ENCODE measurements at regions not wholly inside any gene's neighbourhood (a gene's known extent, or its start where the extent isn't known, plus 50 kb on each side); places are given as distances from the start of the nearest gene placed in this dataset.
"Not testable (repeated sequence)": the region's sequence is repeated elsewhere in the genome, so short reads cannot be mapped to it uniquely, and the experiment has no call there.

GRCh38 chr16:35614883-35615282 is 2155.5 kb downstream of the TP53TG3F start:
- BruUV-seq (replicated peaks); H3K27ac ChIP-seq (ENCODE audit: extremely low read depth, low read depth, low read length); in situ Hi-C loops (cut with MboI); H4K20me1 ChIP-seq (replicated peaks; ENCODE audit: control insufficient read depth, insufficient read depth, low read length); H2AFZ ChIP-seq (ENCODE audit: low read depth, low read length); H3K79me2 ChIP-seq (ENCODE audit: control insufficient read depth, insufficient read depth, low read length); H3K36me3 ChIP-seq (ENCODE audit: control insufficient read depth, insufficient read depth, low read length); CTCF ChIA-PET (ENCODE audit: low intra/inter-chr PET ratio); POLR2A ChIA-PET; FAIRE-seq; H3K9me3 ChIP-seq (replicated peaks; ENCODE audit: control insufficient read depth, insufficient read depth, low read depth, low read length); H3K4me3 ChIP-seq; intact Hi-C loops (cut with micrococcal nuclease); H3K4me1 ChIP-seq (replicated peaks in 1 of 2; ENCODE audit: control insufficient read depth in 2 of 2, insufficient read depth in 2 of 2, low read length in 2 of 2); ATAC-seq; H3K9ac ChIP-seq (ENCODE audit: insufficient read depth in 1 of 2, low read depth in 2 of 2, low read length in 2 of 2); H3K27me3 ChIP-seq (ENCODE audit: control insufficient read depth in 2 of 2, insufficient read depth in 2 of 2, low read length in 2 of 2); H3K4me2 ChIP-seq (ENCODE audit: insufficient read depth, low read length); H3K9me1 ChIP-seq (ENCODE audit: control insufficient read depth, insufficient read depth, low read length): not testable (repeated sequence)
- 3% methylated on average over 2 of the region's 2 CpGs for WGBS (ENCODE audit: insufficient coverage, low coverage, missing lambda C conversion rate)
- DNase-seq (ENCODE audit: extremely low read depth in 1 of 4, low spot score in 3 of 4), result peak in 1 of 4 experiments; percentile 4
- TF ChIP-seq CBX5 (IDR thresholded peaks at IDR 0.05; ENCODE audit: borderline replicate concordance, low read depth), result peak; percentile 83; the same call in 1 of the 2 replicates
- TF ChIP-seq CBX1 (IDR thresholded peaks at IDR 0.05; ENCODE audit: low read depth), result peak; percentile 49; the same call in 1 of the 2 replicates
- peak; percentile 34; the same call in 1 of the 2 replicates for TF ChIP-seq ZNF274 (IDR thresholded peaks at IDR 0.05; ENCODE audit: borderline replicate concordance, low read depth, low read length)
- TF ChIP-seq EP300 (IDR thresholded peaks at IDR 0.05; ENCODE audit: low read length), result peak; percentile 58
- TF ChIP-seq TRIM28 (IDR thresholded peaks at IDR 0.05), result peak; percentile 70

- in situ Hi-C loops (cut with MboI); ATAC-seq; POLR2A ChIA-PET; intact Hi-C loops (cut with micrococcal nuclease); BruUV-seq (replicated peaks); H3K36me3 ChIP-seq (ENCODE audit: control insufficient read depth, insufficient read depth, low read length); H3K4me3 ChIP-seq; CTCF ChIA-PET (ENCODE audit: low intra/inter-chr PET ratio); H3K4me2 ChIP-seq (ENCODE audit: insufficient read depth, low read length); FAIRE-seq; H2AFZ ChIP-seq (ENCODE audit: low read depth, low read length); DNase-seq (ENCODE audit: extremely low read depth in 1 of 4, low spot score in 3 of 4); H3K27me3 ChIP-seq (ENCODE audit: control insufficient read depth in 2 of 2, insufficient read depth in 2 of 2, low read length in 2 of 2); H3K4me1 ChIP-seq (replicated peaks in 1 of 2; ENCODE audit: control insufficient read depth in 2 of 2, insufficient read depth in 2 of 2, low read length in 2 of 2); H3K9me3 ChIP-seq (replicated peaks; ENCODE audit: control insufficient read depth, insufficient read depth, low read depth, low read length); H4K20me1 ChIP-seq (replicated peaks; ENCODE audit: control insufficient read depth, insufficient read depth, low read length); H3K9me1 ChIP-seq (ENCODE audit: control insufficient read depth, insufficient read depth, low read length); H3K9ac ChIP-seq (ENCODE audit: insufficient read depth in 1 of 2, low read depth in 2 of 2, low read length in 2 of 2); H3K79me2 ChIP-seq (ENCODE audit: control insufficient read depth, insufficient read depth, low read length); H3K27ac ChIP-seq (ENCODE audit: extremely low read depth, low read depth, low read length): not testable (repeated sequence)
Measured at GRCh38 chr16:35619176-35619575, 2159.8 kb downstream of the TP53TG3F start.

Data from K562 (cell line).